GM23248 (cell line): ENCODE measurements at regions not wholly inside any gene's neighbourhood (a gene's known extent, or its start where the extent isn't known, plus 50 kb on each side); places are given as distances from the start of the nearest gene placed in this dataset.

Experiments
- DNase-seq: peaks from one replicate; pipeline ENCODE4 v3.0.0-alpha.2; 2015
- H2AFZ ChIP-seq: fragments of 200-600 bp; sonication (generic); 2 replicates; pipeline ENCODE4 v1.6.1; 2016; ENCODE audit warnings: antibody characterized with exemption
- H3F3A ChIP-seq: fragments of 200-600 bp; sonication (generic); 2 replicates; pipeline ENCODE4 v1.6.1; 2016; ENCODE audit warnings: mild to moderate bottlenecking, antibody characterized with exemption, mixed run types; ENCODE audit not compliant: insufficient read depth
- H3K27ac ChIP-seq: fragments of 200-600 bp; sonication (generic); 2 replicates; pipeline ENCODE4 v1.5.1; 2016; ENCODE audit warnings: mild to moderate bottlenecking
- H3K27me3 ChIP-seq: fragments of 200-600 bp; sonication (generic); replicated peaks from 2 replicates; pipeline ENCODE4 v1.6.1; 2016; ENCODE audit warnings: mild to moderate bottlenecking; ENCODE audit not compliant: insufficient read depth
- H3K36me3 ChIP-seq: fragments of 200-600 bp; sonication (generic); 2 replicates; pipeline ENCODE4 v1.6.1; 2016; ENCODE audit warnings: low read depth, mild to moderate bottlenecking
- H3K4me1 ChIP-seq: fragments of 200-600 bp; sonication (generic); 2 replicates; pipeline ENCODE4 v1.6.1; 2016; ENCODE audit warnings: mild to moderate bottlenecking; ENCODE audit not compliant: insufficient read depth
- H3K4me2 ChIP-seq: fragments of 200-600 bp; sonication (generic); one replicate; pipeline ENCODE4 v1.6.1; 2016; ENCODE audit warnings: mild to moderate bottlenecking; ENCODE audit not compliant: unreplicated experiment
- H3K4me3 ChIP-seq: fragments of 200-600 bp; sonication (generic); 2 replicates; pipeline ENCODE4 v1.5.1; 2016; ENCODE audit warnings: mild to moderate bottlenecking
- H3K79me2 ChIP-seq: fragments of 200-600 bp; sonication (generic); 2 replicates; pipeline ENCODE4 v1.6.1; 2016; ENCODE audit warnings: mild to moderate bottlenecking; ENCODE audit not compliant: insufficient read depth
- H3K9ac ChIP-seq: fragments of 200-600 bp; sonication (generic); 2 replicates; pipeline ENCODE4 v1.6.1; 2016; ENCODE audit warnings: mild to moderate bottlenecking
- H3K9me2 ChIP-seq: fragments of 200-600 bp; sonication (generic); 2 replicates; pipeline ENCODE4 v1.6.1; 2016; ENCODE audit warnings: mixed run types, mild to moderate bottlenecking, moderate library complexity; ENCODE audit not compliant: insufficient read depth
- H3K9me3 ChIP-seq: fragments of 200-600 bp; sonication (generic); one replicate; pipeline ENCODE4 v1.6.1; 2017; ENCODE audit warnings: low read depth
- H4K20me1 ChIP-seq: fragments of 200-600 bp; sonication (generic); 2 replicates; pipeline ENCODE4 v1.6.0; 2016; ENCODE audit not compliant: insufficient read depth
- EZH2 ChIP-seq: fragments of 200-600 bp; sonication (generic); IDR thresholded peaks from 2 replicates; pipeline ENCODE4 v1.6.1; 2018; ENCODE audit warnings: antibody characterized with exemption, mild to moderate bottlenecking; ENCODE audit not compliant: insufficient read depth, poor library complexity, severe bottlenecking
- EZH2phosphoT487 ChIP-seq: fragments of 200-600 bp; sonication (generic); IDR thresholded peaks from 2 replicates; pipeline ENCODE4 v1.6.1; 2018; ENCODE audit warnings: antibody characterized with exemption, moderate library complexity, mild to moderate bottlenecking, low read depth; ENCODE audit not compliant: insufficient read depth
- WGBS, 2 experiments: methylation state at CpG; one replicate each; pipeline ENCODE4 v1.1.6; 2015 to 2017; ENCODE audit warnings: low lambda C conversion rate in 2 of 2, low coverage in 1 of 2; ENCODE audit errors: missing lambda C conversion rate in 2 of 2; 5-methylcytosine and 5-hydroxymethylcytosine counted together
- in situ Hi-C: fragments of 300-500 bp; cut with MboI; formaldehyde crosslinking; loops from 2 replicates; pipeline ENCODE4 v1.15.0; 2020

GRCh38 chr3:63179862-63180522 lies 98.1 kb upstream of the SYNPR start:
- no peak overlapping the region for H3K4me3 ChIP-seq
- no peaks in the 10 kb centered on the region for H3K9me2 ChIP-seq
- no peak for DNase-seq
- H2AFZ ChIP-seq: no peak overlapping the region
- TF ChIP-seq EZH2phosphoT487: no peak
- H3K27ac ChIP-seq: no peak overlapping the region
- no peaks in the 10 kb centered on the region for H3K36me3 ChIP-seq
- no peak overlapping the region for H3K9ac ChIP-seq
- H3K27me3 ChIP-seq: no peaks in the 10 kb centered on the region
- in situ Hi-C loops: no loop called here
- H3K79me2 ChIP-seq: no peaks in the 10 kb centered on the region
- WGBS, 2 experiments: 31 to 33% methylated on average over 4 of the region's 4 CpGs
- H4K20me1 ChIP-seq: no peaks in the 10 kb centered on the region
- H3K9me3 ChIP-seq: no peaks in the 10 kb centered on the region
- H3K4me1 ChIP-seq: no peaks in the 10 kb centered on the region
- no peak overlapping the region for H3K4me2 ChIP-seq
- no peaks in the 10 kb centered on the region for H3F3A ChIP-seq

- DNase-seq: no peak
- no peaks in the 10 kb centered on the region for H3K36me3 ChIP-seq
- no peak overlapping the region for H2AFZ ChIP-seq
- H3K9me3 ChIP-seq: no peaks in the 10 kb centered on the region
- no peaks in the 10 kb centered on the region for H3K9me2 ChIP-seq
- no peaks in the 10 kb centered on the region for H4K20me1 ChIP-seq
- in situ Hi-C loops: no loop called here
- H3K9ac ChIP-seq: no peak overlapping the region
- TF ChIP-seq EZH2phosphoT487 (no peak), EZH2 (no peak)
- no peak overlapping the region for H3K4me2 ChIP-seq
- H3K27me3 ChIP-seq: no peaks in the 10 kb centered on the region
- no peaks in the 10 kb centered on the region for H3K79me2 ChIP-seq
- WGBS, 2 experiments: 80 to 88% methylated on average over 3 of the region's 3 CpGs
- H3K4me3 ChIP-seq: no peak overlapping the region
- no peaks in the 10 kb centered on the region for H3F3A ChIP-seq
- H3K4me1 ChIP-seq: no peaks in the 10 kb centered on the region
- no peak overlapping the region for H3K27ac ChIP-seq
These were observed 85.9 kb upstream of the SYNPR start for GRCh38 chr3:63192248-63192647.

- Histone ChIP-seq H3K4me1 (no peaks in the 10 kb centered on the region), H3K4me2 (no peak overlapping the region), H3F3A (no peaks in the 10 kb centered on the region), H3K36me3 (no peaks in the 10 kb centered on the region), H3K27me3 (no peaks in the 10 kb centered on the region), H3K9ac (no peak overlapping the region), H3K27ac (no peak overlapping the region), H3K79me2 (no peaks in the 10 kb centered on the region), H4K20me1 (no peaks in the 10 kb centered on the region), H2AFZ (no peak overlapping the region), H3K4me3 (no peak overlapping the region), H3K9me2 (no peaks in the 10 kb centered on the region), H3K9me3 (no peaks in the 10 kb centered on the region)
- 2 to 3% methylated on average over 3 of the region's 3 CpGs for WGBS, 2 experiments
- TF ChIP-seq EZH2phosphoT487: no peak
- no peak for TF ChIP-seq EZH2
- in situ Hi-C loops: no loop called here
- DNase-seq: peak; percentile 78
These were observed 84.5 kb upstream of the SYNPR start for GRCh38 chr3:63193647-63194046.

DNA sequence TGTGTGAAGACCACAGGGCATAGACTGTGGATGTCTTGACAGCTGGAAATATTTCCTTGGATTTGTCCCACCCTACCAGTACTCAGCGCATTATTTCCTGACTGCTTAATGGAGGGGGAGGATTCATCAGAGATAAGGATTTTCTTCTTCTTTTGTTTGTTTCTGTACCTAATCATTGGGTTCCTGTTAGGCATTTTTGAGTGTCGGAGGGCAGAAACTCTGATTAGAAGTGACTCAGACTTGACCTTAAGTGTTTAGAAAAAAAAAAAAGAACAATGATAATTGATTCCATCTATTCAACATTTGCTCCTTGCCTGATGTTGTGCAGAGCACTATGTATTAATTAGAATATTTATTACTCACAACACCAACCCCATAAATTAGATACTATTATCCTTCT lies 78.5 kb upstream of the SYNPR start:
- DNase-seq: no peak
- Histone ChIP-seq H3K4me3 (no peak overlapping the region), H3K4me1 (no peaks in the 10 kb centered on the region), H3K4me2 (no peak overlapping the region), H3F3A (no peaks in the 10 kb centered on the region), H3K36me3 (no peaks in the 10 kb centered on the region), H3K79me2 (no peaks in the 10 kb centered on the region), H3K27ac (no peak overlapping the region), H3K9me2 (no peaks in the 10 kb centered on the region), H3K9me3 (no peaks in the 10 kb centered on the region), H2AFZ (no peak overlapping the region), H3K27me3 (no peaks in the 10 kb centered on the region; the same call in 1 of the 2 replicates), H4K20me1 (no peaks in the 10 kb centered on the region), H3K9ac (no peak overlapping the region)
- in situ Hi-C loops: no loop called here
- WGBS, 2 experiments: 78 to 83% methylated on average over 2 of the region's 2 CpGs
- TF ChIP-seq EZH2phosphoT487 (no peak), EZH2 (no peak)

DNA sequence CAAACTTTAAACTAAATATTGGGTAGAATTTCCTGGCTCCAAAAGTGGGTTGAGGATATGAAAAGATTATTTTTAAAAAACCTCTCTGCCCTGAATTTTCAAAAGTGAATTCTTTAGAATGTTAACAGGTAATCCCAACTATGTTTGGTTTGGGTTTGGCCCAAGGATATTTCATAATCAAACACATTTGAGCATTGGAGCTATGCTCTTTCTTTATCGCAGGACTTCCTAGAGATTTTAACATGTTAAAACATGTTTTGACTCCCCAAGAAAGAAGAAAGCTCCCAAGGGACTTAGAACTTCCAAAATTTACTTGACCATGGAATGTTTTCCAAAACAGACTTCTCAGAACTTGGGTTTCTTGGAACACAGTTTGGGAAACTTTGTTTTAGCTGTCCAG lies 75.6 kb upstream of the SYNPR start:
- TF ChIP-seq EZH2 (no peak), EZH2phosphoT487 (no peak)
- Histone ChIP-seq H3K36me3 (no peaks in the 10 kb centered on the region), H3K4me1 (peaks cover 1% of the 10 kb centered on the region; the same call in 1 of the 2 replicates), H3K4me2 (no peak overlapping the region), H3K9me2 (no peaks in the 10 kb centered on the region), H3K27ac (no peak overlapping the region), H4K20me1 (no peaks in the 10 kb centered on the region), H3K27me3 (no peaks in the 10 kb centered on the region; the same call in 1 of the 2 replicates), H3F3A (peaks cover 10% of the 10 kb centered on the region; the same call in 1 of the 2 replicates), H3K79me2 (no peaks in the 10 kb centered on the region), H2AFZ (no peak overlapping the region), H3K9ac (no peak overlapping the region), H3K9me3 (no peaks in the 10 kb centered on the region), H3K4me3 (no peak overlapping the region)
- WGBS, 2 experiments: 39 to 41% methylated on average over 1 of the region's 1 CpG
- in situ Hi-C loops: no loop called here
- DNase-seq: no peak
